Liver (tissue), 8 donors: ENCODE measurements at regions not wholly inside any gene's neighbourhood (a gene's known extent, or its start where the extent isn't known, plus 50 kb on each side); places are given as distances from the start of the nearest gene placed in this dataset.

ENCODE experiments used
- DNase-seq: peaks from one replicate; pipeline ENCODE4 v3.0.0-alpha.2; 2017; ENCODE audit warnings: low spot score
- H3K27ac ChIP-seq, 2 donors: one replicate each; pipeline ENCODE4 v1.7.0; 2013; ENCODE audit warnings: inconsistent platforms in 2 of 2, low read length in 2 of 2, control low read depth in 1 of 2, low read depth in 1 of 2, mild to moderate bottlenecking in 1 of 2
- H3K27me3 ChIP-seq, 4 donors: one replicate each; pipeline versions ENCODE4 v1.6.1 to v1.7.0; 2013; ENCODE audit warnings: low read length in 3 of 4, inconsistent platforms in 1 of 4, mild to moderate bottlenecking in 1 of 4, moderate library complexity in 1 of 4; ENCODE audit not compliant: control insufficient read depth in 4 of 4, insufficient read depth in 4 of 4
- H3K36me3 ChIP-seq, 4 donors: one replicate each; pipeline versions ENCODE4 v1.6.1 to v1.7.0; 2013; ENCODE audit warnings: low read length in 3 of 4, mild to moderate bottlenecking in 3 of 4, low read depth in 1 of 4, moderate library complexity in 1 of 4; ENCODE audit not compliant: control insufficient read depth in 4 of 4, insufficient read depth in 3 of 4
- H3K4me1 ChIP-seq, 4 donors: one replicate each; pipeline versions ENCODE4 v1.6.1 to v1.7.0; 2013; ENCODE audit warnings: low read length in 3 of 4, mild to moderate bottlenecking in 3 of 4, moderate library complexity in 1 of 4; ENCODE audit not compliant: control insufficient read depth in 4 of 4, insufficient read depth in 4 of 4
- H3K4me3 ChIP-seq, 3 donors: one replicate each; pipeline versions ENCODE4 v1.6.1 to v1.7.0; 2013; ENCODE audit warnings: low read length in 3 of 3, control low read depth in 1 of 3, low read depth in 1 of 3, mild to moderate bottlenecking in 1 of 3
- H3K9ac ChIP-seq, 2 donors: one replicate each; pipeline ENCODE4 v1.7.0; 2013; ENCODE audit warnings: low read length in 2 of 2, mild to moderate bottlenecking in 2 of 2, moderate library complexity in 2 of 2, control low read depth in 1 of 2, low read depth in 1 of 2
- H3K9me3 ChIP-seq, 4 donors: one replicate each; pipeline versions ENCODE4 v1.6.1 to v1.7.0; 2013; ENCODE audit warnings: low read length in 3 of 4; ENCODE audit not compliant: control insufficient read depth in 4 of 4
- ATF3 ChIP-seq: IDR thresholded peaks from 2 replicates; pipeline ENCODE4 v1.6.1; 2016; ENCODE audit warnings: antibody characterized with exemption
- CTCF ChIP-seq: fragments of 150-350 bp; IDR thresholded peaks from 2 replicates; pipeline ENCODE4 v1.5.1; 2017; ENCODE audit warnings: improper control_type of control experiment, low read depth, low read length; ENCODE audit not compliant: missing input control
- EGR1 ChIP-seq, 2 donors: IDR thresholded peaks; 2 replicates each; pipeline ENCODE4 v1.6.1; 2016 to 2018; ENCODE audit warnings: antibody characterized with exemption in 2 of 2, low read depth in 2 of 2
- FOXA1 ChIP-seq: IDR thresholded peaks from 2 replicates; pipeline ENCODE4 v1.6.1; 2016; ENCODE audit warnings: antibody characterized with exemption
- FOXA2 ChIP-seq: IDR thresholded peaks from 2 replicates; pipeline ENCODE4 v1.6.1; 2016; ENCODE audit warnings: antibody characterized with exemption
- GABPA ChIP-seq, 2 donors: IDR thresholded peaks in 1 of 2; conservative IDR thresholded peaks in 1 of 2; 2 replicates each; pipeline ENCODE4 v1.6.1; 2016; ENCODE audit warnings: antibody characterized with exemption in 2 of 2, mild to moderate bottlenecking in 1 of 2, moderate library complexity in 1 of 2
- HNF4A ChIP-seq, 2 donors: conservative IDR thresholded peaks; 2 replicates each; pipeline ENCODE4 v1.6.1; 2016; ENCODE audit warnings: antibody characterized with exemption in 2 of 2, mild to moderate bottlenecking in 2 of 2
- HNF4G ChIP-seq: IDR thresholded peaks from 2 replicates; pipeline ENCODE4 v1.6.1; 2016; ENCODE audit warnings: antibody characterized with exemption
- JUND ChIP-seq, 2 donors: IDR thresholded peaks; 2 replicates each; pipeline ENCODE4 v1.6.1; 2016; ENCODE audit warnings: antibody characterized with exemption in 2 of 2
- MAX ChIP-seq: IDR thresholded peaks from 2 replicates; pipeline ENCODE4 v1.6.1; 2016; ENCODE audit warnings: antibody characterized with exemption
- NR2F2 ChIP-seq: IDR thresholded peaks from 2 replicates; pipeline ENCODE4 v1.6.1; 2016; ENCODE audit warnings: antibody characterized with exemption
- RAD21 ChIP-seq, 2 donors: IDR thresholded peaks; 2 replicates each; pipeline ENCODE4 v1.6.1; 2016; ENCODE audit warnings: antibody characterized with exemption in 2 of 2, mild to moderate bottlenecking in 2 of 2
- REST ChIP-seq: IDR thresholded peaks from 2 replicates; pipeline ENCODE4 v1.6.1; 2016; ENCODE audit warnings: antibody characterized with exemption, mild to moderate bottlenecking
- RXRA ChIP-seq, 2 donors: IDR thresholded peaks; 2 replicates each; pipeline ENCODE4 v1.6.1; 2017 to 2018; ENCODE audit warnings: antibody characterized with exemption in 2 of 2, mild to moderate bottlenecking in 1 of 2
- SP1 ChIP-seq: IDR thresholded peaks from 2 replicates; pipeline ENCODE4 v1.6.1; 2018; ENCODE audit warnings: antibody characterized with exemption, mild to moderate bottlenecking
- TAF1 ChIP-seq: conservative IDR thresholded peaks from 2 replicates; pipeline ENCODE4 v1.6.1; 2016; ENCODE audit warnings: antibody characterized with exemption, mild to moderate bottlenecking
- YY1 ChIP-seq: IDR thresholded peaks from 2 replicates; pipeline ENCODE4 v1.6.1; 2016; ENCODE audit warnings: antibody characterized with exemption, mild to moderate bottlenecking
- ZBTB33 ChIP-seq: IDR thresholded peaks from 2 replicates; pipeline ENCODE4 v1.6.1; 2016; ENCODE audit warnings: antibody characterized with exemption
- WGBS: extraction: QIAGEN DNeasy Blood & Tissue Kit; methylation state at CpG from one replicate; pipeline ENCODE4 v1.1.7; 2013; 5-methylcytosine and 5-hydroxymethylcytosine counted together
- donor health status: healthy.
- donor health status: healthy.
- donor health status: healthy.
- donor health status: healthy.
- donor health status: healthy.

- Histone ChIP-seq H3K9ac (no peak overlapping the region), H3K9me3 (no peaks in the 10 kb centered on the region), H3K27me3 (no peaks in the 10 kb centered on the region), H3K4me3 (no peak overlapping the region), H3K36me3 (no peaks in the 10 kb centered on the region), H3K4me1 (peaks cover 0 to 1% (median 0%) of the 10 kb centered on the region in 4 donors), H3K27ac (no peak overlapping the region)
- no peak for TF ChIP-seq HNF4A (conservative IDR thresholded peaks at IDR 0.05)
- TF ChIP-seq SP1: no peak
- TF ChIP-seq YY1: no peak
- TF ChIP-seq TAF1: no peak
- TF ChIP-seq CTCF: no peak
- TF ChIP-seq EGR1 (IDR thresholded peaks at IDR 0.05; ENCODE audit: low read depth in 2 of 2): no peak
- TF ChIP-seq RAD21 (IDR thresholded peaks at IDR 0.05): no peak
- no peak for TF ChIP-seq HNF4G
- TF ChIP-seq ZBTB33: no peak
- no peak for TF ChIP-seq GABPA (IDR thresholded peaks at IDR 0.05 in 1 of 2, conservative IDR thresholded peaks at IDR 0.05 in 1 of 2)
- no peak for TF ChIP-seq MAX
- no peak for TF ChIP-seq REST
- TF ChIP-seq JUND (IDR thresholded peaks at IDR 0.05): no peak
- TF ChIP-seq ATF3: no peak
- no peak for TF ChIP-seq FOXA2
- no peak for TF ChIP-seq NR2F2
- no peak for TF ChIP-seq RXRA (IDR thresholded peaks at IDR 0.05)
- no peak for TF ChIP-seq FOXA1
- WGBS: 58% methylated on average over 2 of the region's 2 CpGs
- DNase-seq: no peak
Measured at GRCh38 chr12:124183172-124183571, 111.7 kb upstream of the RFLNA start.

- 90% methylated on average over 18 of the region's 18 CpGs for WGBS
- Histone ChIP-seq H3K4me3 (no peak overlapping the region), H3K4me1 (peaks cover 0 to 2% (median under 1%) of the 10 kb centered on the region in 4 donors), H3K27ac (no peak overlapping the region), H3K36me3 (no peaks in the 10 kb centered on the region), H3K27me3 (no peaks in the 10 kb centered on the region), H3K9me3 (no peaks in the 10 kb centered on the region), H3K9ac (no peak overlapping the region)
- DNase-seq: no peak
- TF ChIP-seq FOXA2: no peak
- TF ChIP-seq REST: no peak
- TF ChIP-seq GABPA (IDR thresholded peaks at IDR 0.05 in 1 of 2, conservative IDR thresholded peaks at IDR 0.05 in 1 of 2): no peak
- TF ChIP-seq CTCF: no peak
- no peak for TF ChIP-seq HNF4G
- TF ChIP-seq FOXA1: no peak
- no peak for TF ChIP-seq TAF1
- TF ChIP-seq NR2F2: no peak
- TF ChIP-seq HNF4A (conservative IDR thresholded peaks at IDR 0.05): no peak
Measured at GRCh38 chr12:124184456-124184855, 110.4 kb upstream of the RFLNA start.
